ENCODE measurements at regions not wholly inside any gene's neighbourhood (a gene's known extent, or its start where the extent isn't known, plus 50 kb on each side); places are given as distances from the start of the nearest gene placed in this dataset.
"Not testable (repeated sequence)": the region's sequence is repeated elsewhere in the genome, so short reads cannot be mapped to it uniquely, and the experiment has no call there.

DNA sequence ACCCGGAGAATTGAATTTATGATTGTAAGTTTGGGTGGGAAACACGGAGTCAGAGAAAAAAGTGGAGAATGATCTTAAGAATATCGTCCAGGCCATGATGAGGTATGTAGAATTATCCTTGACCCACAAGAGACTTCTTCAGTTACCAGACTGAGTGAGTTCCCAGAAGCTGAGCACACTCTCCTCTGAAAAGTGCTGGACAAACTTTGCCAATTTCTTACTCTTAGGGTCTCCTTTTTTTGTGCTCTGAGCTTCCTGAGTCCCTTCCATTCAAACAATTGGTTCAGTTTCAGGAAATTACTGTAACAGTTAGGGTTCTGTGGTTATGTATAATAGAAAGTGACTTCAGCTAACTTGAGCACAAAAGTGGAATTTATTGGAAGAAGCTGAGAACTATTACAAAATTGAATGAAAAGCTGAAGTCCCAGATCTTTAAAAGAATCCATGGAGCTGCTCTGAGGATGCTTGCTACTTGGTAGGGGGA is 50.6 kb upstream of the EHBP1 start:
- no peak for FAIRE-seq

DNA sequence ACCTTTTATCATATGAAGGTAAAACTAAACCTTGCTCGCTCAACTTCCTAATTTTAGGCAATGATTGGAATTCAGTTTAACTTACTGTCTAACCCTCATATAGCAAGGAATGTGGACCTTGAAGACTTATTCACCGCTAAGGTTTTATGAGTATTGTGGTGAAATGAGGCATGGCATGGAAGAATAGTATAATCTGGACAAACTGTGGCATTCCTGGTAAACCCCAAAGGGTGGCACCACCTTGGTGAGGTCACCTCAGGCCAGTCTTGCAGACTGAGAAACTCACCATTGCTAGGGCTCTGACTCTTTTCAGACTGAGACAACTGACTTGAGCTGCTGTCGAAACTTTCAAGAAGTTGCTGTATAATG is 51.1 kb upstream of the EHBP1 start:
- no peak for FAIRE-seq

DNA sequence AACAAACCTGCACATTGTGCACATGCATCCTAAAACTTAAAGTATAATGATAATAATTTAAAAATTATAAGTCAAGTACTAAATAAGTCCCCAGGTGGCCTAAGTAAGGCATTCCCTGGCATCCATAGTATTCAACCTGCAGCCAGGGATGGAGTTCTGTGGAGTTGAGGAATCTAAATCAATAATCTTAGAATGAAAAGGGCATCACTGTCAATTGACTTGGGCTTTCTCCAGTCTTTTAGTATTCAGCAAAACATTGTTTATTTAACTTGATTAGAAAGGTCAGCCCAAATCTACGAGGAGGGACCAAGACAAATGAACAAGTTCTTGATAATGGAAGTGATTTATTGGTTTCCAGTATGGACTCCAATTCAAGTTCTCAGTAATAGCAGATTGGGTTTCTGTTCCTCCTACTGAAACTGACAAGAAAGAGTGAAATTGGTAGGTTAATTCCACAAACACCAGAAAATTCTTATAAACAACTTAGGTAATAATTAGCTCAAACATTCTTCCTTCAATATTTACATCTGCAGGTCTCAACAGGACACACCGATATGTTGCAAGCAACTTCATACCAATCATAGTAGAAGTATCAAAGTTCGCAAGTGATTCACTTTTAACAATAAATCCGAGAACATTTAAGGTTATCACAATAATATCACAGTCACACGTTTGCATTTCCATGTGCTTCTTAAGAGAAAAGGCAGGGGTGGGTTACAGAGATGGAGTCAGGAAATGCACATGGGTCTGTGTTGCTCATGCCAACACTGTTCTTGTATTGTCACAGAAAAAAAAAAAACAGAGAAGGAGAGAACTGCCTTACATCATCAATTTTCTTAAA is 51.7 kb upstream of the EHBP1 start:
- no peak for FAIRE-seq

DNA sequence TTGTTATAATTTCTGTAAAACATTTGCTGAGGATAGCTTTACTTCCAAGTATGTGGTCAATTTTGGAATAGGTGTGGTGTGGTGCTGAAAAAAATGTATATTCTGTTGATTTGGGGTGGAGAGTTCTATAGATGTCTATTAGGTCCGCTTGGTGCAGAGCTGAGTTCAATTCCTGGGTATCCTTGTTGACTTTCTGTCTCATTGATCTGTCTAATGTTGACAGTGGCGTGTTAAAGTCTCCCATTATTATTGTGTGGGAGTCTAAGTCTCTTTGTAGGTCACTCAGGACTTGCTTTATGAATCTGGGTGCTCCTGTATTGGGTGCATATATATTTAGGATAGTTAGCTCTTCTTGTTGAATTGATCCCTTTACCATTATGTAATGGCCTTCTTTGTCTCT is 56.4 kb upstream of the EHBP1 start:
- not testable (repeated sequence) for FAIRE-seq

- FAIRE-seq = no peak
Observed at GRCh38 chr2:62643100-62643471, 62.4 kb upstream of the EHBP1 start.

- FAIRE-seq = no peak
Observed at GRCh38 chr2:62642429-62643099, 62.9 kb upstream of the EHBP1 start.

GRCh38 chr2:62641936-62642335 is 63.6 kb upstream of the EHBP1 start:
- FAIRE-seq = no peak

DNA sequence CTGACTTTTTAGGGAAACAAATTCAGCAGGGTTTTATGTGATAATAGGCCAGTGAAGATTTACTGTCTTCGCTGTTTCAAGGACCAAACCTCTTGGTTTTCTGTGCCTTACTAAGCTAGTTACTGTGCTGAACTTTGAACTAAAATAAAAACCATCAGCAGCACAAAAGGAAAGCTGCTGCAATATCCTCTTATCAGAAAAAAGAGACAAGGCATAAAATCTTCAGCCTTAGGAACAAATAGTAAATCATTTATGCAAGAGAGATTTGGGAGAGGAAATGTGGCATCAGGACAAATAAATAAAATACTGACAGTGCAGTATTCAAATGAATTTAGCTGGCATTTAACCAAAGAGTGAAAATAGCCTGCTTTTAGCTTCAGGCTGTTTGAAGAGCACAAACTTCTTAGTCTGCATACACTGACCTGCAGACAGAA is 64.1 kb upstream of the EHBP1 start:
- FAIRE-seq = no peak

GRCh38 chr2:62631160-62632085 is 74.1 kb upstream of the EHBP1 start:
- no peak for FAIRE-seq

- not testable (repeated sequence) for FAIRE-seq
Observed at GRCh38 chr2:62630206-62630605, 75.3 kb upstream of the EHBP1 start.

- not testable (repeated sequence) for FAIRE-seq
Observed at GRCh38 chr2:62629310-62629709, 76.2 kb upstream of the EHBP1 start.

- FAIRE-seq = no peak
Observed at GRCh38 chr2:62627667-62628066, 77.8 kb upstream of the EHBP1 start.

DNA sequence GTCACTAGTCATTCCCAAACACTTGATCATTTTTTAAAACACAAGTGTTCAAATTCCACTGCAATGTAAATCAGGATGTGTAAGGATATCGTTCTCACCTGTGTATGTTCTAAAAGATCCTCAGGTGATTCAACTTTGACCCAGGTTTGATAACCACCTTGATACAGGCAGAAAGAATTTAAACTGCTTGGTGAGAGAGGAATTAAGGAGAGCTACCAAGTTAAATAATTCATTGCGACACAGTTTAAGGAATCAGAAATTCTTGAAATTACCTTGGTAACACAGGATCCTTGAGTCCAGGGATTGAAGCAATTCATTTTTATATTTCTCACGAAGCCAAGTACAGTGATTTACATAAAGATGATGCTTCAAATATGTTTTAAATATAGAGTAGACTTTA is 80.7 kb upstream of the EHBP1 start:
- no peak for FAIRE-seq

GRCh38 chr2:62616486-62616885 is 89.0 kb upstream of the EHBP1 start:
- FAIRE-seq = not testable (repeated sequence)

DNA sequence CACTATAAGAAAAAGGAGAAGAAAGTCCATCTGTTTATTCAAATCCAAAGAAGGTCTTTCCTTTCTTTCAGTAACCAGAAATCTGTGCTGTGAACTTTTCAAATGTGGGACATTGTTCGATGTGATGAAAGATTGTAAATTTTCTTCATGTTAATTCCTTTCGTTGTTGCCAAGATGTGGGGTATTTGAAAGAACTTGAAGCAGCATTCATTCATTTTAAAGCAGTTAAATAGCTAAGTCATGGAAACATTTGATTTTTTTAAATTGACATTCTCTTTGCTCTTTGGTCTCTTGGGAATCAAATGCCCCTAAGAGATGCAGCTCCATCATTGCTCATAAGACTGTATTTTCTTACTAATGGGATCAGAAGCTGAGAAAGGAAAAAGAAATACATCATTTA is 93.7 kb upstream of the EHBP1 start:
- FAIRE-seq = no peak

GRCh38 chr2:62605471-62605870 is 99.5 kb upstream of the TMEM17 start:
- not testable (repeated sequence) for FAIRE-seq

GRCh38 chr2:62604336-62604735 is 98.3 kb upstream of the TMEM17 start:
- FAIRE-seq = no peak

DNA sequence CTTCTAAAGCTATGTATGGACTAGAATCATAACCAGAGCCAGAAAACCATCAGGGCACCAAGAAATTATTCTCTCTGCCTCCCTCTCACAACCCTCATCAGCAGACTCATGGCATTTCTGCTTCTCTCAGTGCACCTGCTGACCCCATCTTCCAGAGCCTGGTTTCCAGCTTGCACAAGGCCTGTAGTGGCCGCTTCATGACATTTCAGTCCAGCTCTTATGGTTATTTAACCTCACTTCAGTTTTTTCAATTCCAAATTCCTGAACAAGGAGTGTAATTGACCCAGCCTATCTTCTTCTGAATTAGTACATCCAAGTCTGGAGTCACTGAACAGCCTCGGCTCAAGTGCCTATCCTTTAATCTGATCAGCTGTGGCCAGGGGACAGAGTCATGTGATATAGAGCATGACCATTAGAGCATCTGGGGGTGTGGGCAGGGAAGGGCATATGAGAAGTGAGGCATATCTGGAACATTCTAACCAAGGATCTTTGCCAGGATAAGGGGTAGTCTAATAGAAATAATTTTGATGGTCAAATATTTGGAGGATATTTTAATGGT is 97.2 kb upstream of the TMEM17 start:
- FAIRE-seq = no peak

DNA sequence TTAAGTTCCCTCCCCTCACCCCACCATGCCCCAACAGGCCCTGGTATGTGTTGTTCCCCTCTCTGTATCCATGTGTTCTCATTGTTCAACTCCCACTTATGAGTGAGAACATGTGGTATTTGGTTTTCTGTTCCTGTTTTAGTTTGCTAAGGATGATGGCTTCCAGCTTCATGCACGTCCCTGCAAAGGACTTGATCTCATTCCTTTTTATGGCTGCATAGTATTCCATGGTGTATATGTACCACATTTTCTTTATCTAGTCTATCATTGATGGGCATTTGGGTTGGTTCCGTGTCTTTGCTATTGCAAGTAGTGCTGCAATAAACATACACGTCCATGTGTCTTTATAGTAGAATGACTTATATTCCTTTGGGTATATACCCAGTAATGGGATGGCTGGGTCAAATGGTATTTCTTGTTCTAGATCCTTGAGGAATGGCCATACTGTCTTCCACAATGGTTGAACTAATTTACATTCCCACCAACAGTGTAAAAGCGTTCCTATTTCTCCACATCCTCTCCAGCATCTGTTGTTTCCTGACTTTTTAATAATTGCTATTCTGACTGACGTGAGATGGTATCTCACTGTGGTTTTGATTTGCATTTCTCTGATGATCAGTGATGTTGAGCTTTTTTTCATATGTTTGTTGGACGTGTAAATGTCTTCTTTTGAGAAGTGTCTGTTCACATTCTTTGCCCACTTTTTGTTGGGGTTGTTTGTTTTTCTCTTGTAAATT is 93.8 kb upstream of the TMEM17 start:
- not testable (repeated sequence) for FAIRE-seq

DNA sequence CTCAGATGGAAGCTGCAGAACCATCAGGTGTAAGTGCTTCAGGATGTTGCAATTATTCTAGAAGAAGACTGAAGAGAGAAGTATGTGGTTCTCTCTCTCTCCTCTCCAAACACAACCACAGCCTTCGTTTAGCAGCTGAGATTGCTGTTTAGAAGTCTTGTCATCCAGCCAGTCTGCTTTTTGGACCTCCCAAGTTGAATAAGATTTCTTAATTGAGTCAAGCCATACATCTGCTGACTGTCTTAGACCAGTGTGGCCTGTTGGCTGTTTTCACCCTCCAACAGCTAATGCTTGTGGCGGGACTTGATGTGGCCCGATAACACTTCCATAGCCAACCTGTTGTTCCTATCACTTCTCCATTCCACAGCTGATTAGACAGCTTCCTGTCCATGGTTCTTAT is 91.3 kb upstream of the TMEM17 start:
- no peak for FAIRE-seq

DNA sequence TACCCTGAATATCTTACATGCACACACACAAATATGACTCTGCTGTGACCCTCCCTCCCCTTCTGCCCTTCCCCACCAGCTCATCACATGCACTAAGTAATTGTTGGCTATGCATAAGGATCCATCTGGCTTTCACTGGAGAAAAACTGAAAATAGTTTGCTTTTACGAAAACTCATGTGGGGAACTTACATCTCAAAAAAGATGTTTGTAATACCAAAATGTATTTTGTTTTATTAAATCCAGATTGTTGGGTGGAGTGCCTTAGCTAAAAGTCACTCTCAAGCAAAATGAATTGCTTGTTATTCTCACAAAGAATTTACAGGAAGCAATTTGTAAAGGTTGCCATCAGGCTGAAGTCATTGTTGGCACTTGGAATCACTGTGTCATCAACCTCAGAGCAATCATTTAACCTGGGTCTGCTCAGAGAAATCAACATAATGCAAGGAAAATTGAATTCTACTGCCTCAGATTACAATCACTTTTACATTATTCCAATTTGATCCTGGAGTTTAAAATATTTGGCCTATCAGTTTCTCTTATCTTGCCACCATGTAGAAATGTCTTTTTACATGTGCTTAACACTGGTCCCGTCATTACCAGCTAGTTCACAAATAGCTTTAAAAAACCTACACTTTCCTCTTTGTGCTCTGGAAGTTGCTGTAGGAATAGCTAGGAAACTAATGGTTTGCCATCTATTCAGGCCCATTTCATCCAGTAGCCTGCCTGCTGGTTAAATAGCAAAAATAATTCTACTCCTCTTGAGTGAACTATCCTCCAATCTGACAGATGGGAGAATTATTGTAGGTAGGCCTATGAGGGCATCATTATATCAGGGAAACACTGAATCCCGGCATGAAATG is 90.3 kb upstream of the TMEM17 start:
- FAIRE-seq = no peak

Measured in colon (tissue), 2 donors.